Renal pelvis (tissue), 1 donor: ENCODE measurements at regions not wholly inside any gene's neighbourhood (a gene's known extent, or its start where the extent isn't known, plus 50 kb on each side); places are given as distances from the start of the nearest gene placed in this dataset.

Source experiments
- DNase-seq: peaks from one replicate; pipeline ENCODE4 v3.0.0-alpha.2; 2013

GRCh38 chr5:26674846-26675245 is 363.5 kb downstream of the CDH9 start:
- no peak for DNase-seq

GRCh38 chr5:26669523-26669922 is 368.9 kb downstream of the CDH9 start:
- DNase-seq = no peak

- no peak for DNase-seq
Measured at GRCh38 chr5:26669031-26669430, 369.4 kb downstream of the CDH9 start.

- no peak for DNase-seq
Measured at GRCh38 chr5:26666371-26666770, 372.0 kb downstream of the CDH9 start.

GRCh38 chr5:26663500-26663899 is 374.9 kb downstream of the CDH9 start:
- no peak for DNase-seq

- no peak for DNase-seq
Measured at GRCh38 chr5:26662806-26663360, 375.5 kb downstream of the CDH9 start.

- no peak for DNase-seq
Measured at GRCh38 chr5:26660116-26660515, 378.3 kb downstream of the CDH9 start.

GRCh38 chr5:26649000-26649399 is 389.4 kb downstream of the CDH9 start:
- no peak for DNase-seq

GRCh38 chr5:26647781-26648180 is 390.6 kb downstream of the CDH9 start:
- no peak for DNase-seq

- DNase-seq = no peak
Measured at GRCh38 chr5:26645659-26646058, 392.7 kb downstream of the CDH9 start.

GRCh38 chr5:26641492-26641891 is 396.9 kb downstream of the CDH9 start:
- no peak for DNase-seq

- DNase-seq = no peak
Measured at GRCh38 chr5:26625099-26625498, 413.3 kb downstream of the CDH9 start.

GRCh38 chr5:26622947-26623346 is 415.4 kb downstream of the CDH9 start:
- no peak for DNase-seq

- no peak for DNase-seq
Measured at GRCh38 chr5:26610577-26610976, 427.8 kb downstream of the CDH9 start.

GRCh38 chr5:26601563-26601962 is 436.8 kb downstream of the CDH9 start:
- DNase-seq = no peak

- DNase-seq = no peak
Measured at GRCh38 chr5:26582350-26583045, 455.9 kb downstream of the CDH9 start.

- no peak for DNase-seq
Measured at GRCh38 chr5:26579712-26580111, 458.7 kb downstream of the CDH9 start.

GRCh38 chr5:26578002-26578401 is 460.4 kb downstream of the CDH9 start:
- no peak for DNase-seq

GRCh38 chr5:26572480-26572879 is 465.9 kb downstream of the CDH9 start:
- DNase-seq = no peak

GRCh38 chr5:26569929-26570258 is 468.5 kb downstream of the CDH9 start:
- no peak for DNase-seq

- DNase-seq = no peak
Measured at GRCh38 chr5:26569241-26569928, 469.0 kb downstream of the CDH9 start.

- no peak for DNase-seq
Measured at GRCh38 chr5:26568316-26568715, 470.1 kb downstream of the CDH9 start.

- DNase-seq = no peak
Measured at GRCh38 chr5:26563979-26564378, 474.4 kb downstream of the CDH9 start.

GRCh38 chr5:26553079-26553478 is 485.3 kb downstream of the CDH9 start:
- DNase-seq = no peak
